GM19328 (cell line): ENCODE measurements at regions not wholly inside any gene's neighbourhood (a gene's known extent, or its start where the extent isn't known, plus 50 kb on each side); places are given as distances from the start of the nearest gene placed in this dataset.
A peak's percentile ranks its signal among the peaks of the same experiment; 100 is the strongest.

Experiments
- ATAC-seq: cut with Tn5 transposase; IDR thresholded peaks from one replicate; pipeline ENCODE4 v1.9.1; 2021; ENCODE audit warnings: mild to moderate bottlenecking, moderate library complexity; ENCODE audit not compliant: unreplicated experiment

GRCh38 chr2:150168595-150169236, 318.8 kb downstream of the RND3 start:
- ATAC-seq = no peak

DNA sequence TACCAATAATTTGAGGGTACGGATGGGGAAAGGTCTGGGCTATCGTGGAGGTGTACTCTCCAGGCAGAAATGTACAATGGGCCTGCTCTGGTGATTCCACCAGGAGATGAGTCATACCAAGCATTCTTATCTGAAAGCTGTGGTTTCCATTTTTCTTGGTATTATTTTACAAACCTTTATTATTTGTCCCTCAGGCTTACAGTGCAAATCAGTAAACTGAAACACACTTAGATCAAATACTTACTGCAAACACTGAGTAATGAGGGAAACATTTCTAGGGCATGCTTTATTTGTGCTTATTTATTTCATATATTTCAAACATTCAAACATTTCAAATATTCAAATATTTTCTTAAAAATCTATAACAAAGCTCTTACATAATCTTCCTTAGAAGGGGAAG, 319.8 kb downstream of the RND3 start:
- peak; percentile 85 for ATAC-seq

DNA sequence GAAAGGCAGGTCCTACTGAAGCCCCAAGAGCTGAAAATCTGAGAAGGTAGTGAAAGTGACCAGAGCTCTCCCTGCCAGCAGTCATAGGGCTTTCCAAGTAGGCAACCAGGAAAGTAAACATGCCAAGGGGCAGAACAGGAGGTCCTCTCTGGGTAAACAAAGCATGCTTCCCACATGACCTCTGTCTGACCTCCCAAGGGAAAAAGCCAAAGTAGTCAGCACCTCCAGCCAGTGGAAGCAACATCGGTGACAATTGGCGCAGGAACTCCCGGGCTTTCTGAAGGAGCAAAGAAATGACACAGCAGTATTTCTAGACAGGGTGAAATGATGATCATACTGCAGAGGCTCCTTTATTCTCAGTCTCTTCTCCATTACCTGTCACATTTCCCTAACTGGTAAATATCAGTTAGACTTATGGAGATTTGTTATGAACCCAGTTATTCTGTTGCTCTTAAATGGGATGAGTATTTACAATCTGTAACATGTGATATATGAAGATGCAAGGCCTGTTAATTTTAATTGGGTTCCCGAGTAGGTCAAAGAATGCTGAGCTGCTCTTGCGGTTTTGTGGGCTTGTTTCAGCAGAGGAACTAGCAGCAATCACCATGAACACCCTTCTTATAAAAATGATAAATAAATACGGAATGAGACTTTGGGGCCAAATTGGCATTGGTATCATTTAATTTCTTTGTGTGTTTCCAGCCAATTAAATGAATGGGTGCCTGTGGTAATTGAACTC, 321.0 kb downstream of the RND3 start:
- no peak for ATAC-seq

- no peak for ATAC-seq
These were observed 321.5 kb downstream of the RND3 start for GRCh38 chr2:150165988-150166312.

DNA sequence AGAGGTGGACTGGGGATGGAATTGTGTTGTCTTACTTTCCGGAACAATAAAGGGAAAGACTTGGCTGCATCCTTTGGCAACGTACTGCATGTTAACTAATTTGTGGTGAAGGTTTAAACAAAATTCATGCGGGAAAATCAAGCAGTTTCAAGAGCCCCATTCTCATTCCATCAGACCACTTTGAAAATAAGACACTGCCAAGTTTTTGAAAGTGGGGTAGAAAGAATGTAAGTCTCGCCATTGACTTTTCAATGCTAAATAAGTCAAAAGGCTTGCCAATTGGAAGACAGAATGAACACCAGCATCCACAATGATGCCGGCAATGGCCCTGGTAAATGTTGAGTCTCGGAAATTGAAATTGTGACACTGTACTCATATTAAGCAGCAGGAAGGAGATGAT, 322.0 kb downstream of the RND3 start:
- no peak for ATAC-seq

GRCh38 chr2:150162241-150162942, 325.1 kb downstream of the RND3 start:
- ATAC-seq = no peak

- ATAC-seq = no peak
These were observed 327.4 kb downstream of the RND3 start for GRCh38 chr2:150160058-150160457.

DNA sequence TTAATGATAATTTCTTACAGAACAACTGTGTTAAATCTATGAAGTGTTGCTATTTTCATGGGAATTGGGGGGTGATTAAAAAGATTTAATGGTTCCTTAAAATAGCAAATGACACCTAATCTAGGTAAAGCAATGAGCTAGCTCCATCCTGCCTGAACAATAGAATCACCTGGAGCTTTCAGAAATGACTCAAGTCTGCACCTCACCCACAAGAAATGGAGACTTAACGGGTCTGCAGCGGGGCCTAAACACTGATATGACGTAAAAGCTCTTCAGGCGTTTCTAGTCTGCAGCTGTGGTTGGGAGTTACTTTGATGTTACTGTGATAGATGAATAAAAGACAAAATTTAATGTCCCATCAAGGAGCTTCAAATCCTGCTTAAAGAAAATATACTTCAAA, 328.2 kb downstream of the RND3 start:
- ATAC-seq = no peak

DNA sequence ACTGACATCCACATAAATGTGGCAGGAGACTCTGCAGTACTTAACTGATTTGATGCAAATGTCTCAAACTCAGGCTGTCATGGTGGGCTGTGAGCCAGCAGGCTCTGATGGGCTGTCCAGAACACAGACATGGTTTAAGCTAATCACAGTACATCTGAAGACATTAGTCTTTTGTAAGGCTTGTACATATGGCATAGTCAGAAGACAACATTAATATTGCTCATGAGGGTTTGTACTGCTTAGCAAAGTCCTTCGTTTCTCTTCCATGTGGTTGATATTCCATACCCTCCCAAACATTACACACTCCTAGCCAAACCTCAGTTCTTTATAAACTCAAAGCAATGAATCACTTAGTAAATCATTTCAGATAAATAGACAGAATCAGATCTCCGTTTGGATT, 330.6 kb downstream of the RND3 start:
- no peak for ATAC-seq

- ATAC-seq = no peak
These were observed 331.1 kb downstream of the RND3 start for GRCh38 chr2:150156415-150156814.

DNA sequence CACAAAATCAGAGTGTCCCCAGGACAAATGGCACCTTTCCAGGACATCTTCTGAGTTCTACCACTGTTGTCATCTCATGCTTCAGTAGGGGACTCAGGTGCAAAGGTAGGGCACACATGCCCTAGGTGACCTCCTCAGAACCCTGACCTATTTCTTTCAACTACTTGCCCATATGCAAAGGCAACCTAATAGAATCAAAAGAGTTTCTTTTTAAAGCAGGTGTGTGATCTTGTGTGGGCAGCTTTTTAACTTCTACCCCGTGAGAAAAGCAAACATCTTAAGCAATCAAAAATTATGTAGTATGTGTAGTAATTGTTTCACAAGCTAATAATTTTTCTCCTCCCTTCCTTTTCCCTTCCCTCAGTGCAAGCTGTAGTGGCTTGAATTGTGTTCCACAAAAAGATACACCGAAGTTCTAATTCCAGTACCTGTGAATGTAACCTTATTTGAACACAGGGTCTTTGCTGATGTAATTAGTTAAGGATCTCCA, 333.1 kb downstream of the RND3 start:
- no peak for ATAC-seq

GRCh38 chr2:150153646-150154307, 333.7 kb downstream of the RND3 start:
- no peak for ATAC-seq

- ATAC-seq = no peak
These were observed 335.2 kb downstream of the RND3 start for GRCh38 chr2:150152230-150152629.

GRCh38 chr2:150150144-150150543, 337.3 kb downstream of the RND3 start:
- no peak for ATAC-seq

- no peak for ATAC-seq
These were observed 339.4 kb downstream of the RND3 start for GRCh38 chr2:150147889-150148683.

DNA sequence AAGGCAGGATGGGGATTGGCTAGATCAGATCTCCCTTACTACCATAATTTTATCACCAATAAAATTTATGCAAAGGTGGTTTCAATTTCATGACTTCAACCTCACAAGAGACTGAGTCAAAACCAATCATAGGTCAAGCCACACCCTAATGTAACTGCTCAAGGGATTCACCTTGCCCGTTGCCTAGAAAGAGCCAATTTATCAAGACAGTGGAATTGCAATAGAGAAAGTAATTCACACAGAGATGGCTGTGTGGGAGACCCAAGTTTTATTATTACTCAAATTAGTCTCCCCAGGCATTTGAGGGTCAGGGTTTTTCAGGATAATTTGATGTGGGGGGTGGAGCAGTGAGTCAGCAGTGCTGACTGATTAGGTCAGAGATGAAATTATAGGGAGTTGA, 340.6 kb downstream of the RND3 start:
- ATAC-seq = no peak

DNA sequence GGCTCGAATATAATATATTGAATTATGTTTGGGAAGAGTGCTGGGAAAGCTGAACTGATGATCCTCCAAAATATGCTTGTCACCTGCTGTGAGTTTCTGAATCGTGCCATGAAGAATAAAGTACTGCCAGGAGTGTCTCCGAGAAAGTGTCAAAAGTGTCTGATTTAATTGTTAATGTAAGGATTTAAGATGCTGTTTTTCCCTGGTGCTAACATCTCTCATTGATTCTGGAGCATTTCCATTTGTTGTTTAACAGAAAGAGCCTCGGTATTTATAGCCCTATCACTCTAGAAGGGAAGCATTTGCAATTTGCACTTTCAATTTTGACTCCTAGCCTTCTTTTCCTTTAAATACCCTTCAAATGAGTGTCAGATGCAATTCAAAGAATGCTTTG, 342.2 kb downstream of the RND3 start:
- no peak for ATAC-seq

- ATAC-seq = no peak
These were observed 342.7 kb downstream of the RND3 start for GRCh38 chr2:150144546-150145298.

DNA sequence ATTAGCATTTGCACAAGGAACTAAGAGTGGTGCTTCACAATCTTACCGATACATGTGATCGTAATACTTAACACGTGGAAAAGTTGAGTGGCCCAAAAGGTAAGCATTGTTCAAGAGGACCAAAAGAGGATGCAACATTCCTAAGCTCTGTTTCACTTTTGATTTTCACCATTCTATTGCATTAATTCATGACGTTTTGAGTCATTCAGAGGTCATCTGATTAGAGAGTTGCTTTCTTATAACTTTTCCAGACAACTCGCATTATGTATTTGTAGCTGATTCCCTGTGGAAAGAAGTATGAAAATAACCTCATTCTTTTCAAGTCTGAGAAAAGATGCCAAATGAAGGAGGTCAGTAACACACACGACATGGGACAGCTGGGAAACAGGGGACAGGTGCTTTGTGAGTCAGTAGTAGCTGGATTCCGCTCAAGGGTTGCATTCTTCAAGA, 344.4 kb downstream of the RND3 start:
- no peak for ATAC-seq

DNA sequence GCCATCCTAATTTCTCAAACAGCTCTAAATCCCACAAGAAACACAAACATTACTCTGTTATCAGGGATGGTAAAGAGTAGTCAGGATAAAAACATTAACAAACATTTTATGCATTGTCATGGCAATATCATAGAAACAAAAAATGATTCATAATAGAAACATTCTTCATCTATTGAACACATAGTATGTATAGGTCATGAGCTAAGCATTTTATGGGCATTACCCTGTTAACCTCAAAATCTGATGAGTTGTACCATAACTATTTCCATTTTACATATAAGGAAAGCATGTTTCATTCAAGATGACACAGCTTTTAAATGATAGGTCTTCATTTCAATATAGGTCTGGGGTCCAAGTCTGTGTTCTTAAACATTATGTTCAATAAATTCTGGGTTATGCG, 344.9 kb downstream of the RND3 start:
- ATAC-seq = no peak
